ENCODE measurements at regions not wholly inside any gene's neighbourhood (a gene's known extent, or its start where the extent isn't known, plus 50 kb on each side); places are given as distances from the start of the nearest gene placed in this dataset.

DNA sequence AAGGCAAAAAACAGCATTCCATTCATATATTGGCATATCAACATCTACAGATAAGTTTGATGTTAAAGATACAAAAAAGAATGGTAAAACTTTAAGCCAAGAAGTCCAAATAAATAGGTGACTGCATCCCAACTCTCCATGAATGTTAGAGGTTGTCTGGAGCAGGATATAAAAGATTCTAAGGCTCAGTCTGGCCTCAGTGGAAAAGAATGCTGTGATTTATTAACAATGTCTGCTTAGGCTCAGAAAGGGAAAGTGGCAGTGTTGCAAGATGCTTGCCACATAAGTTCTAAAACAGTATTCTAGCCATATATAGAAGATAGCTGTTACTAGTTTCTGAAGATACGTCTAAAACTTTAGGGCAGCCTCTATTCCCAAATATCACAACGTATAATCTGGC is 179.8 kb upstream of the NBEA start:
- TF ChIP-seq, protein P1, sequence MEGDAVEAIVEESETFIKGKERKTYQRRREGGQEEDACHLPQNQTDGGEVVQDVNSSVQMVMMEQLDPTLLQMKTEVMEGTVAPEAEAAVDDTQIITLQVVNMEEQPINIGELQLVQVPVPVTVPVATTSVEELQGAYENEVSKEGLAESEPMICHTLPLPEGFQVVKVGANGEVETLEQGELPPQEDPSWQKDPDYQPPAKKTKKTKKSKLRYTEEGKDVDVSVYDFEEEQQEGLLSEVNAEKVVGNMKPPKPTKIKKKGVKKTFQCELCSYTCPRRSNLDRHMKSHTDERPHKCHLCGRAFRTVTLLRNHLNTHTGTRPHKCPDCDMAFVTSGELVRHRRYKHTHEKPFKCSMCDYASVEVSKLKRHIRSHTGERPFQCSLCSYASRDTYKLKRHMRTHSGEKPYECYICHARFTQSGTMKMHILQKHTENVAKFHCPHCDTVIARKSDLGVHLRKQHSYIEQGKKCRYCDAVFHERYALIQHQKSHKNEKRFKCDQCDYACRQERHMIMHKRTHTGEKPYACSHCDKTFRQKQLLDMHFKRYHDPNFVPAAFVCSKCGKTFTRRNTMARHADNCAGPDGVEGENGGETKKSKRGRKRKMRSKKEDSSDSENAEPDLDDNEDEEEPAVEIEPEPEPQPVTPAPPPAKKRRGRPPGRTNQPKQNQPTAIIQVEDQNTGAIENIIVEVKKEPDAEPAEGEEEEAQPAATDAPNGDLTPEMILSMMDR (IDR thresholded peaks at IDR 0.05; ENCODE audit: insufficient read depth, low read length, poor library complexity, severe bottlenecking) = no peak
- Histone ChIP-seq H3K27me3 (ENCODE audit: control insufficient read depth, insufficient read depth, low read length) (no peaks in the 10 kb centered on the region), H3K4me3 (ENCODE audit: low read depth, low read length) (no peak overlapping the region), H3K36me3 (ENCODE audit: control insufficient read depth, insufficient read depth, low read length) (no peaks in the 10 kb centered on the region)
- no peak for DNase-seq (ENCODE audit: low read depth)

DNA sequence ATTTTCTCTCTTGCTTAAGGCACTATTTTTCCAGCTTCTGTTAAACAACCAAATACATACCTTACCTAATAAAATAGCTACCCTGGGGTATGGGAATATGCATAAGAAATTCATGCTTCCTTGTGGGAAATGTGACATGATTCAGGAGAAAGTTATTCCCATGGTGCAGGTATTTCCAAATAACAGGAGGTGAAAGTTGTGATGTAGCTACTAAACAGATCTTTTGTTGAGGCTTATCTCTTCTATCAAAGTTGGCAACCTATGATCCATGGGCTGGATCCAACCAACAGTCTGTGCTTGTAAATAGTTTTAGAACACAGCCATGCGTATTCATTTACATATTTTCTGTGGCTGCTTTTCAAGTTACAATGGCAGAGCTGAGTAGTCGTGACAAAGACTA is 177.8 kb upstream of the NBEA start:
- DNase-seq (ENCODE audit: low read depth) = peak; percentile 45
- Histone ChIP-seq H3K36me3 (ENCODE audit: control insufficient read depth, insufficient read depth, low read length) (no peaks in the 10 kb centered on the region), H3K4me3 (ENCODE audit: low read depth, low read length) (no peak overlapping the region), H3K27me3 (ENCODE audit: control insufficient read depth, insufficient read depth, low read length) (no peaks in the 10 kb centered on the region)
- TF ChIP-seq, protein P1 (IDR thresholded peaks at IDR 0.05; ENCODE audit: insufficient read depth, low read length, poor library complexity, severe bottlenecking) = no peak

DNA sequence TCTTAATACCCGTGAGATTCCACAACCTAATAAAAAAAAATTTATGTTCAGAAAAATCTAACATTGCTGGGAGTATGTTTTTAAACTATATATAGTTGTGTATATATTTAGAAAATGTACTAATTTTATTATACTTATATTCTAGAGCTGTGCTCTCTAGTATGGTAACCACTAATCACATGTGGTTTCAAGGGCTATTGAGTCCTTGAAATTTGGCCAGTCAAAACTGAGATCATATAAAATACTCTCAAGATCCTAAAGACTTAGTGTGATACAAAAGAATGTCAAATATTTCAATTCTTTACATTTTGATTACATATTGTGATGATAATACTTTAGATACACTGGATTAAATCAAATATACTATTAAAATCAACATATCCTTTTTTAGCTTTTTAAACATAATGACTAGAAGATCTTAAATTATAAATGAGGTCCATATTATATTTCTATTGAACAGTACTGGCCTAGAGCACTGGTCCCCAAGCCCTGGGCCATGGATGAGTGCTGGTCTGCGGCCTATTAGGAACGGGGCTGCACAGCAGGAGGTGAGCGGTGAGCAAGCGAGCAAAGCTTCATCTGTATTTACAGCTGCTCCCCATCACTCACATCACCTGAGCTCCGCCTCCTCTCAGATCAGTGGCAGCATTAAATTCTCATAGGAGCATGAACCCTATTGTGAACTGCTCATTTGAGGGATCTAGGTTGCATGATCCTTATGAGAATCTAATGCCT is 176.5 kb upstream of the NBEA start:
- TF ChIP-seq, protein P1 (IDR thresholded peaks at IDR 0.05; ENCODE audit: insufficient read depth, low read length, poor library complexity, severe bottlenecking) = no peak
- Histone ChIP-seq H3K4me3 (ENCODE audit: low read depth, low read length) (no peak overlapping the region), H3K36me3 (ENCODE audit: control insufficient read depth, insufficient read depth, low read length) (no peaks in the 10 kb centered on the region), H3K27me3 (ENCODE audit: control insufficient read depth, insufficient read depth, low read length) (no peaks in the 10 kb centered on the region)
- DNase-seq (ENCODE audit: low read depth) = no peak

DNA sequence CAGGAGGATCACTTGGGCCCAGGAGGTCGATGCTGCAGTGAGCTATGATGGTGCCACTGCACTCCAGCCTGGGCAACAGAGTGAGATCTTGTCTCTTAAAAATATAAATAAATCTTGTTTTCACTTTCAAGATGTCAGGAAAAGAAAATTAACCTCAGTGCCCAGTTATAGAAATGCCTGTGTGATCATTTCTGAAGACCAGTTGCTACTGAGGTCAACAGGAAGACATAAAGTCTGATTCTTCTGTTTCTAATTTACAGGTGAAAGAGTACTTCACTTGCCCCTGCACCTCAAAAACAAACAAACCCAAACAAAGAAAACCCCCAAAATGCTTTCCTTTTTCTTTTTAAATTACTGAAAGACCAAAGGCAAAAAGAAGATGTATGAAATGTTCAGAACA is 174.3 kb upstream of the NBEA start:
- DNase-seq (ENCODE audit: low read depth) = no peak
- Histone ChIP-seq H3K27me3 (ENCODE audit: control insufficient read depth, insufficient read depth, low read length) (no peaks in the 10 kb centered on the region), H3K4me3 (ENCODE audit: low read depth, low read length) (no peak overlapping the region), H3K36me3 (ENCODE audit: control insufficient read depth, insufficient read depth, low read length) (no peaks in the 10 kb centered on the region)
- TF ChIP-seq, protein P1 (IDR thresholded peaks at IDR 0.05; ENCODE audit: insufficient read depth, low read length, poor library complexity, severe bottlenecking) = no peak

DNA sequence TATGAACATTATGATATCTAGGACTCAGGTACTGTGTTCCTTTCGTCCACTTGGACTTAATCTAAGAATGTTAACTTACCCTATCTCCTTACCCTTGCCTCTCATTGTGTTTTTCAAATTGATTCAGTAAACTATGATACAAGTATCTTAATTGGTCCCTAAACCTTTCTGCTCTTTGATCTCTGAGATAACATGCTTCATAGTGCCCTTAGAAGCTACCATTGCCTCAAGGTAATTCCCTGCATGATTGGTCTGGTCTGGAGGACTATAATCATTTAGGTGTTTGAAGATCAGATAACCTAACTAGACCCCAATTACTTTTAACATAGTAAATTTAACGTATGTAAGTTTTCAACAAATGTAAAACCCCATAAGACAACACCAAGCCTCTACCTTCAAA is 169.9 kb upstream of the NBEA start:
- Histone ChIP-seq H3K36me3 (ENCODE audit: control insufficient read depth, insufficient read depth, low read length) (no peaks in the 10 kb centered on the region), H3K27me3 (ENCODE audit: control insufficient read depth, insufficient read depth, low read length) (no peaks in the 10 kb centered on the region), H3K4me3 (ENCODE audit: low read depth, low read length) (no peak overlapping the region)
- TF ChIP-seq, protein P1 (IDR thresholded peaks at IDR 0.05; ENCODE audit: insufficient read depth, low read length, poor library complexity, severe bottlenecking) = no peak
- DNase-seq (ENCODE audit: low read depth) = no peak

DNA sequence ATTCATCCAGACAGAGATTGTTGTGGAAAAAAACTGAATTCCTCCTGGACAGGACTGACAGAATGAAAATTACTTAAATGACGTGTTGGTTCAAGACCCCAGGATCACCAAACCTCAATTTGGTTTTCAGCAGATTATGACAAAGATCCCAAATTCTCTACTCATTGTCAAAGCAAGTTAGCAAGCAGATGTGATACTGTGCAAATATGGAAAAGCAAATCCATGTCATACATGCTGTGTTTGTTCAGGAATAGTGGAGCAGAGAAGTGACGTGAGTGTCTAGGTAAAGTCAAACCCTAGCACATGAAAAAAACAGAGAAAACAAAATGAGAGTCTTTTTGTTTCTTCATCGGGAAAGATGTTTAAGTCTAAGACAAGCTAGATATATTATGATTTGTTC is 169.2 kb upstream of the NBEA start:
- no peaks in the 10 kb centered on the region for H3K36me3 ChIP-seq (ENCODE audit: control insufficient read depth, insufficient read depth, low read length)
- no peak overlapping the region for H3K4me3 ChIP-seq (ENCODE audit: low read depth, low read length)
- no peaks in the 10 kb centered on the region for H3K27me3 ChIP-seq (ENCODE audit: control insufficient read depth, insufficient read depth, low read length)
- DNase-seq (ENCODE audit: low read depth) = no peak
- TF ChIP-seq, protein P1 (IDR thresholded peaks at IDR 0.05; ENCODE audit: insufficient read depth, low read length, poor library complexity, severe bottlenecking) = no peak

Data from kidney epithelial cell (primary cell).